ENCODE measurements at regions not wholly inside any gene's neighbourhood (a gene's known extent, or its start where the extent isn't known, plus 50 kb on each side); places are given as distances from the start of the nearest gene placed in this dataset.

- no peaks in the 10 kb centered on the region for H4K20me1 ChIP-seq (ENCODE audit: insufficient read depth, low read length)
- H3K9me2 ChIP-seq (ENCODE audit: insufficient read depth, low read length) = no peaks in the 10 kb centered on the region
- no peak overlapping the region for H2AFZ ChIP-seq (ENCODE audit: low read length)
- intact Hi-C loops (cut with micrococcal nuclease; ENCODE audit: unreplicated experiment) = no loop called here
- H3K4me3 ChIP-seq (ENCODE audit: low read depth, low read length, poor library complexity, severe bottlenecking) = no peak overlapping the region
- no peaks in the 10 kb centered on the region for H3K9me3 ChIP-seq (ENCODE audit: low read length)
- no TSS peak for BruUV-seq (replicated peaks)
- H3K4me1 ChIP-seq (ENCODE audit: insufficient read depth, low read length, poor library complexity, severe bottlenecking) = no peaks in the 10 kb centered on the region
- no peak overlapping the region for H3K4me2 ChIP-seq (ENCODE audit: low read length)
- H3K79me2 ChIP-seq (ENCODE audit: insufficient read depth, low read depth, low read length) = no peaks in the 10 kb centered on the region
- no peak for DNase-seq (ENCODE audit: low spot score)
- H3K36me3 ChIP-seq (ENCODE audit: insufficient read depth, low read length) = no peaks in the 10 kb centered on the region
- TF ChIP-seq CTCF (conservative IDR thresholded peaks at IDR 0.05; ENCODE audit: low read length) = no peak
- no peak for TF ChIP-seq EZH2phosphoT487 (IDR thresholded peaks at IDR 0.05; ENCODE audit: borderline replicate concordance, low read depth, low read length)
- CTCF ChIA-PET (ENCODE audit: unreplicated experiment) = no interaction called here
- POLR2A ChIA-PET = interaction anchor here (0.5 kb wide), 1 partner anchor 15 kb away, joined by 4 read pairs; no protein-coding TSS in a partner anchor
- H3K27ac ChIP-seq (ENCODE audit: low read depth, low read length, poor library complexity, severe bottlenecking) = no peak overlapping the region
Measured at GRCh38 chr2:210884227-210884626, 327.8 kb downstream of the CPS1 start.

- H3K36me3 ChIP-seq (ENCODE audit: insufficient read depth, low read length) = no peaks in the 10 kb centered on the region
- no peaks in the 10 kb centered on the region for H3K9me2 ChIP-seq (ENCODE audit: insufficient read depth, low read length)
- no peaks in the 10 kb centered on the region for H3K9me3 ChIP-seq (ENCODE audit: low read length)
- no peak overlapping the region for H3K4me2 ChIP-seq (ENCODE audit: low read length)
- H3K79me2 ChIP-seq (ENCODE audit: insufficient read depth, low read depth, low read length) = no peaks in the 10 kb centered on the region
- H3K27ac ChIP-seq (ENCODE audit: low read depth, low read length, poor library complexity, severe bottlenecking) = no peak overlapping the region
- no TSS peak for BruUV-seq (replicated peaks)
- H3K4me1 ChIP-seq (ENCODE audit: insufficient read depth, low read length, poor library complexity, severe bottlenecking) = no peaks in the 10 kb centered on the region
- DNase-seq (ENCODE audit: low spot score) = no peak
- H2AFZ ChIP-seq (ENCODE audit: low read length) = no peak overlapping the region
- ChIA-PET CTCF (ENCODE audit: unreplicated experiment) (no interaction called here), POLR2A (interaction anchor here (0.7 kb wide), 2 partner anchors 9 to 976 kb away, joined by 3 to 6 read pairs; no protein-coding TSS in a partner anchor)
- H4K20me1 ChIP-seq (ENCODE audit: insufficient read depth, low read length) = no peaks in the 10 kb centered on the region
- intact Hi-C loops (cut with micrococcal nuclease; ENCODE audit: unreplicated experiment) = no loop called here
- no peak for TF ChIP-seq CTCF (conservative IDR thresholded peaks at IDR 0.05; ENCODE audit: low read length)
- no peak for TF ChIP-seq EZH2phosphoT487 (IDR thresholded peaks at IDR 0.05; ENCODE audit: borderline replicate concordance, low read depth, low read length)
- H3K4me3 ChIP-seq (ENCODE audit: low read depth, low read length, poor library complexity, severe bottlenecking) = no peak overlapping the region
Measured at GRCh38 chr2:210888035-210888434, 331.6 kb downstream of the CPS1 start.

GRCh38 chr2:210895132-210895531 lies 338.7 kb downstream of the CPS1 start:
- intact Hi-C loops (cut with micrococcal nuclease; ENCODE audit: unreplicated experiment) = no loop called here
- Histone ChIP-seq H3K4me1 (ENCODE audit: insufficient read depth, low read length, poor library complexity, severe bottlenecking) (no peaks in the 10 kb centered on the region), H3K36me3 (ENCODE audit: insufficient read depth, low read length) (no peaks in the 10 kb centered on the region), H3K9me3 (ENCODE audit: low read length) (no peaks in the 10 kb centered on the region), H3K79me2 (ENCODE audit: insufficient read depth, low read depth, low read length) (no peaks in the 10 kb centered on the region), H4K20me1 (ENCODE audit: insufficient read depth, low read length) (no peaks in the 10 kb centered on the region), H3K4me3 (ENCODE audit: low read depth, low read length, poor library complexity, severe bottlenecking) (no peak overlapping the region), H2AFZ (ENCODE audit: low read length) (no peak overlapping the region), H3K27ac (ENCODE audit: low read depth, low read length, poor library complexity, severe bottlenecking) (no peak overlapping the region), H3K4me2 (ENCODE audit: low read length) (no peak overlapping the region), H3K9me2 (ENCODE audit: insufficient read depth, low read length) (no peaks in the 10 kb centered on the region)
- CTCF ChIA-PET (ENCODE audit: unreplicated experiment) = no interaction called here
- no peak for DNase-seq (ENCODE audit: low spot score)
- no TSS peak for BruUV-seq (replicated peaks)
- TF ChIP-seq EZH2phosphoT487 (IDR thresholded peaks at IDR 0.05; ENCODE audit: borderline replicate concordance, low read depth, low read length) = no peak
- TF ChIP-seq CTCF (conservative IDR thresholded peaks at IDR 0.05; ENCODE audit: low read length) = peak; percentile 36; the same call in 1 of the 2 replicates
- POLR2A ChIA-PET = interaction anchor here (1.0 kb wide), 1 partner anchor 23 kb away, joined by 3 read pairs; no protein-coding TSS in a partner anchor
